ENCODE measurements at regions not wholly inside any gene's neighbourhood (a gene's known extent, or its start where the extent isn't known, plus 50 kb on each side); places are given as distances from the start of the nearest gene placed in this dataset.
"Not testable (repeated sequence)": the region's sequence is repeated elsewhere in the genome, so short reads cannot be mapped to it uniquely, and the experiment has no call there.

DNA sequence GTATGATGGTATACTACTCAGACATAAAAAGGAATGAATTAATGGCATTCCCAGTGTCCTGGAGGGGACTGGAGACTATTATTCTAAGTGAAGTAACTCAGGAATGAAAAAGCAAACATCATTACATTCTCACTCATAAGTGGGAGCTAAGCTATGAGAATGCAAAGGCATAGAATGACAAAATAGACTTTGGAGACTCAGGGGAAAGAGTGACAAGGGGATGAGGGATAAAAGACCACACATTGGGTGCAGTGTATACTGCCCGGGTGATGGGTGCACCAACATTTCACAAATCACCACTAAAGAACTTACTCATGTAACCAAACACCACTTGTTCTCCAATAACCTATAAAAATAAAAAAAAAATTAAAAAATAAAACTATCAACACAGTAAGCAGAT, 587.3 kb upstream of the RGMB start:
- no peak overlapping the region for H3K4me3 Mint-ChIP-seq
- H3K9me3 Mint-ChIP-seq = peaks cover 40% of the 10 kb centered on the region
- DNase-seq (ENCODE audit: low spot score) (no peak), ATAC-seq (no peak)
- CTCF ChIA-PET = no interaction called here
- no peak overlapping the region for H3K27ac Mint-ChIP-seq
- no peaks in the 10 kb centered on the region for H3K4me1 Mint-ChIP-seq
- no peaks in the 10 kb centered on the region for H3K27me3 Mint-ChIP-seq (ENCODE audit: low read depth)
- POLR2A ChIA-PET = no interaction called here
- H3K36me3 Mint-ChIP-seq = peaks cover 12% of the 10 kb centered on the region
- TF ChIP-seq, protein P1, sequence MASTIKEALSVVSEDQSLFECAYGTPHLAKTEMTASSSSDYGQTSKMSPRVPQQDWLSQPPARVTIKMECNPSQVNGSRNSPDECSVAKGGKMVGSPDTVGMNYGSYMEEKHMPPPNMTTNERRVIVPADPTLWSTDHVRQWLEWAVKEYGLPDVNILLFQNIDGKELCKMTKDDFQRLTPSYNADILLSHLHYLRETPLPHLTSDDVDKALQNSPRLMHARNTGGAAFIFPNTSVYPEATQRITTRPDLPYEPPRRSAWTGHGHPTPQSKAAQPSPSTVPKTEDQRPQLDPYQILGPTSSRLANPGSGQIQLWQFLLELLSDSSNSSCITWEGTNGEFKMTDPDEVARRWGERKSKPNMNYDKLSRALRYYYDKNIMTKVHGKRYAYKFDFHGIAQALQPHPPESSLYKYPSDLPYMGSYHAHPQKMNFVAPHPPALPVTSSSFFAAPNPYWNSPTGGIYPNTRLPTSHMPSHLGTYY (CRISPR knock-in tag; IDR thresholded peaks at IDR 0.05) = no peak
- TF ChIP-seq, protein P2, sequence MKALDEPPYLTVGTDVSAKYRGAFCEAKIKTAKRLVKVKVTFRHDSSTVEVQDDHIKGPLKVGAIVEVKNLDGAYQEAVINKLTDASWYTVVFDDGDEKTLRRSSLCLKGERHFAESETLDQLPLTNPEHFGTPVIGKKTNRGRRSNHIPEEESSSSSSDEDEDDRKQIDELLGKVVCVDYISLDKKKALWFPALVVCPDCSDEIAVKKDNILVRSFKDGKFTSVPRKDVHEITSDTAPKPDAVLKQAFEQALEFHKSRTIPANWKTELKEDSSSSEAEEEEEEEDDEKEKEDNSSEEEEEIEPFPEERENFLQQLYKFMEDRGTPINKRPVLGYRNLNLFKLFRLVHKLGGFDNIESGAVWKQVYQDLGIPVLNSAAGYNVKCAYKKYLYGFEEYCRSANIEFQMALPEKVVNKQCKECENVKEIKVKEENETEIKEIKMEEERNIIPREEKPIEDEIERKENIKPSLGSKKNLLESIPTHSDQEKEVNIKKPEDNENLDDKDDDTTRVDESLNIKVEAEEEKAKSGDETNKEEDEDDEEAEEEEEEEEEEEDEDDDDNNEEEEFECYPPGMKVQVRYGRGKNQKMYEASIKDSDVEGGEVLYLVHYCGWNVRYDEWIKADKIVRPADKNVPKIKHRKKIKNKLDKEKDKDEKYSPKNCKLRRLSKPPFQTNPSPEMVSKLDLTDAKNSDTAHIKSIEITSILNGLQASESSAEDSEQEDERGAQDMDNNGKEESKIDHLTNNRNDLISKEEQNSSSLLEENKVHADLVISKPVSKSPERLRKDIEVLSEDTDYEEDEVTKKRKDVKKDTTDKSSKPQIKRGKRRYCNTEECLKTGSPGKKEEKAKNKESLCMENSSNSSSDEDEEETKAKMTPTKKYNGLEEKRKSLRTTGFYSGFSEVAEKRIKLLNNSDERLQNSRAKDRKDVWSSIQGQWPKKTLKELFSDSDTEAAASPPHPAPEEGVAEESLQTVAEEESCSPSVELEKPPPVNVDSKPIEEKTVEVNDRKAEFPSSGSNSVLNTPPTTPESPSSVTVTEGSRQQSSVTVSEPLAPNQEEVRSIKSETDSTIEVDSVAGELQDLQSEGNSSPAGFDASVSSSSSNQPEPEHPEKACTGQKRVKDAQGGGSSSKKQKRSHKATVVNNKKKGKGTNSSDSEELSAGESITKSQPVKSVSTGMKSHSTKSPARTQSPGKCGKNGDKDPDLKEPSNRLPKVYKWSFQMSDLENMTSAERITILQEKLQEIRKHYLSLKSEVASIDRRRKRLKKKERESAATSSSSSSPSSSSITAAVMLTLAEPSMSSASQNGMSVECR (CRISPR knock-in tag; IDR thresholded peaks at IDR 0.05; ENCODE audit: borderline replicate concordance) = no peak
- TF ChIP-seq, protein P3, sequence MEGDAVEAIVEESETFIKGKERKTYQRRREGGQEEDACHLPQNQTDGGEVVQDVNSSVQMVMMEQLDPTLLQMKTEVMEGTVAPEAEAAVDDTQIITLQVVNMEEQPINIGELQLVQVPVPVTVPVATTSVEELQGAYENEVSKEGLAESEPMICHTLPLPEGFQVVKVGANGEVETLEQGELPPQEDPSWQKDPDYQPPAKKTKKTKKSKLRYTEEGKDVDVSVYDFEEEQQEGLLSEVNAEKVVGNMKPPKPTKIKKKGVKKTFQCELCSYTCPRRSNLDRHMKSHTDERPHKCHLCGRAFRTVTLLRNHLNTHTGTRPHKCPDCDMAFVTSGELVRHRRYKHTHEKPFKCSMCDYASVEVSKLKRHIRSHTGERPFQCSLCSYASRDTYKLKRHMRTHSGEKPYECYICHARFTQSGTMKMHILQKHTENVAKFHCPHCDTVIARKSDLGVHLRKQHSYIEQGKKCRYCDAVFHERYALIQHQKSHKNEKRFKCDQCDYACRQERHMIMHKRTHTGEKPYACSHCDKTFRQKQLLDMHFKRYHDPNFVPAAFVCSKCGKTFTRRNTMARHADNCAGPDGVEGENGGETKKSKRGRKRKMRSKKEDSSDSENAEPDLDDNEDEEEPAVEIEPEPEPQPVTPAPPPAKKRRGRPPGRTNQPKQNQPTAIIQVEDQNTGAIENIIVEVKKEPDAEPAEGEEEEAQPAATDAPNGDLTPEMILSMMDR (IDR thresholded peaks at IDR 0.05) = no peak
- TF ChIP-seq TEAD4 (CRISPR knock-in tag; IDR thresholded peaks at IDR 0.05) (no peak), NR1H2 (CRISPR knock-in tag; IDR thresholded peaks at IDR 0.05) (no peak)

DNA sequence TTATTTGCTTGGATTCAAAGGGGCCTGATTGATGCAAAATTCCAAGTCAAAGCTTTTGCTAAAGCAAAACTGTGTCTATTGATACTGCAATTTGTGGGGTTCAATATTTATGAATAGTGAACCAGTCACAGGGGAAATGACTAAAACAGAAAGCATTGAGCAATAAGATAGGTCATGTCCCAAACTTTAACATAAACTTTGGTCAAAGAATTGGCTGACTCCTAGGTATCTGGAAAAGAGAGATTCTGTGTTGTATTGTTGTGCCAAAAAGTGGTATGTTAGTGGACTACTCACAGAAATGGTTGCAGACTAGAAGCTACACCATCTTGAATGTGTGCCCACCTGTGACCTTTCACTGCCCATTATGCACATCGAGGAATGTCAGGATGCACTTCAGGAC, 585.5 kb upstream of the RGMB start:
- H3K9me3 Mint-ChIP-seq = peaks cover 26% of the 10 kb centered on the region
- DNase-seq (ENCODE audit: low spot score) = no peak
- no peak for ATAC-seq
- no peak overlapping the region for H3K4me3 Mint-ChIP-seq
- H3K4me1 Mint-ChIP-seq = no peaks in the 10 kb centered on the region
- H3K36me3 Mint-ChIP-seq = peaks cover 12% of the 10 kb centered on the region
- H3K27me3 Mint-ChIP-seq (ENCODE audit: low read depth) = no peaks in the 10 kb centered on the region
- POLR2A ChIA-PET = interaction anchor here (0.6 kb wide), 1 partner anchor 773 kb away, joined by 3 read pairs; no protein-coding TSS in a partner anchor
- TF ChIP-seq FOXK1 (CRISPR knock-in tag; IDR thresholded peaks at IDR 0.05) (no peak), ZNF121 (CRISPR knock-in tag; IDR thresholded peaks at IDR 0.05) (no peak), ZNF232 (CRISPR knock-in tag; IDR thresholded peaks at IDR 0.05) (no peak), NR2C2 (CRISPR knock-in tag; IDR thresholded peaks at IDR 0.05) (no peak), OVOL2 (CRISPR knock-in tag; IDR thresholded peaks at IDR 0.05; ENCODE audit: borderline replicate concordance) (no peak), STAT6 (CRISPR knock-in tag; conservative IDR thresholded peaks at IDR 0.05; ENCODE audit: low read depth) (no peak), ZNF416 (CRISPR knock-in tag; IDR thresholded peaks at IDR 0.05) (no peak)
- no peak overlapping the region for H3K27ac Mint-ChIP-seq
- CTCF ChIA-PET = no interaction called here

DNA sequence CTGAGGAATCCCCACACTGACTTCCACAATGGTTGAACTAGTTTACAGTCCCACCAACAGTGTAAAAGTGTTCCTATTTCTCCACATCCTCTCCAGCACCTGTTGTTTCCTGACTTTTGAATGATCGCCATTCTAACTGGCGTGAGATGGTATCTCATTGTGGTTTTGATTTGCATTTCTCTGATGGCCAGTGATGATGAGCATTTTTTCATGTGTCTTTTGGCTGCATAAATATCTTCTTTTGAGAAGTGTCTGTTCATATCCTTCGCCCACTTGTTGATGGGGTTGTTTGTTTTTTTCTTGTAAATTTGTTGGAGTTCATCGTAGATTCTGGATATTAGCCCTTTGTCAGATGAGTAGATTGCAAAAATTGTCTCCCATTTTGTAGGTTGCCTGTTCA, 583.1 kb upstream of the RGMB start:
- ATAC-seq; H3K27me3 Mint-ChIP-seq (ENCODE audit: low read depth); H3K36me3 Mint-ChIP-seq; DNase-seq (ENCODE audit: low spot score); H3K4me1 Mint-ChIP-seq; H3K9me3 Mint-ChIP-seq; CTCF ChIA-PET; H3K27ac Mint-ChIP-seq; POLR2A ChIA-PET; H3K4me3 Mint-ChIP-seq: not testable (repeated sequence)

All from WTC11 (cell line).